ENCODE measurements at regions not wholly inside any gene's neighbourhood (a gene's known extent, or its start where the extent isn't known, plus 50 kb on each side); places are given as distances from the start of the nearest gene placed in this dataset.

- Histone ChIP-seq H3K9ac (ENCODE audit: insufficient read depth, low read depth, low read length) (no peak overlapping the region), H3K9me3 (ENCODE audit: low read length) (no peaks in the 10 kb centered on the region), H3K27ac (ENCODE audit: extremely low read length, insufficient read depth, low read length) (no peak overlapping the region), H3K4me3 (replicated peaks in 1 of 3; ENCODE audit: insufficient read depth in 1 of 3, low read depth in 2 of 3, low read length in 3 of 3) (no peak overlapping the region), H2AFZ (ENCODE audit: low read length) (no peak overlapping the region), H3K79me2 (ENCODE audit: insufficient read depth, low read length) (no peaks in the 10 kb centered on the region), H4K20me1 (ENCODE audit: insufficient read depth, low read length) (no peaks in the 10 kb centered on the region), H3K36me3 (replicated peaks in 1 of 2; ENCODE audit: control insufficient read depth in 1 of 2, insufficient read depth in 2 of 2, low read length in 2 of 2) (no peaks in the 10 kb centered on the region), H3K4me2 (ENCODE audit: low read depth, low read length) (no peak overlapping the region), H3K4me1 (ENCODE audit: insufficient read depth, low read length) (no peaks in the 10 kb centered on the region), H3K27me3 (ENCODE audit: control insufficient read depth in 1 of 2, insufficient read depth in 2 of 2, low read length in 2 of 2) (no peaks in the 10 kb centered on the region)
- TF ChIP-seq CREB1 (IDR thresholded peaks at IDR 0.05) (peak; percentile 58), CREB1 (CRISPR knock-in tag; IDR thresholded peaks at IDR 0.05) (no peak), ZNF142 (CRISPR knock-in tag; IDR thresholded peaks at IDR 0.05) (no peak)
- intact Hi-C loops (cut with micrococcal nuclease; ENCODE audit: unreplicated experiment) = no loop called here
- POLR2A ChIA-PET = no interaction called here
- FAIRE-seq = no peak
- 2% methylated on average over 9 of the region's 9 CpGs for WGBS (ENCODE audit: low lambda C conversion rate)
- no peak for ATAC-seq
- CTCF ChIA-PET (ENCODE audit: low intra/inter-chr PET ratio, low total read pairs) = no interaction called here
- in situ Hi-C loops (cut with HindIII; ENCODE audit: extremely low pct_ligation_motif_present, low pct_unique_long_range_greater_than_20kb) = no loop called here
- no peak for DNase-seq (ENCODE audit: low spot score)
- BruUV-seq (replicated peaks) = no TSS peak
Measured at GRCh38 chr5:167602067-167602466, 689.4 kb upstream of the WWC1 start.

GRCh38 chr5:167603135-167603534 is 688.3 kb upstream of the WWC1 start:
- H3K4me3 ChIP-seq (replicated peaks in 1 of 3; ENCODE audit: insufficient read depth in 1 of 3, low read depth in 2 of 3, low read length in 3 of 3) = no peak overlapping the region
- no peaks in the 10 kb centered on the region for H3K27me3 ChIP-seq (ENCODE audit: control insufficient read depth in 1 of 2, insufficient read depth in 2 of 2, low read length in 2 of 2)
- no TSS peak for BruUV-seq (replicated peaks)
- intact Hi-C loops (cut with micrococcal nuclease; ENCODE audit: unreplicated experiment) (no loop called here), in situ Hi-C loops (cut with HindIII; ENCODE audit: extremely low pct_ligation_motif_present, low pct_unique_long_range_greater_than_20kb) (no loop called here)
- no peak for ATAC-seq
- WGBS (ENCODE audit: low lambda C conversion rate) = 2% methylated on average over 4 of the region's 4 CpGs
- ChIA-PET CTCF (ENCODE audit: low intra/inter-chr PET ratio, low total read pairs) (no interaction called here), POLR2A (no interaction called here)
- H3K4me1 ChIP-seq (ENCODE audit: insufficient read depth, low read length) = no peaks in the 10 kb centered on the region
- no peak overlapping the region for H2AFZ ChIP-seq (ENCODE audit: low read length)
- H4K20me1 ChIP-seq (ENCODE audit: insufficient read depth, low read length) = no peaks in the 10 kb centered on the region
- H3K4me2 ChIP-seq (ENCODE audit: low read depth, low read length) = no peak overlapping the region
- H3K9me3 ChIP-seq (ENCODE audit: low read length) = no peaks in the 10 kb centered on the region
- H3K36me3 ChIP-seq (replicated peaks in 1 of 2; ENCODE audit: control insufficient read depth in 1 of 2, insufficient read depth in 2 of 2, low read length in 2 of 2) = no peaks in the 10 kb centered on the region
- no peak overlapping the region for H3K9ac ChIP-seq (ENCODE audit: insufficient read depth, low read depth, low read length)
- DNase-seq (ENCODE audit: low spot score) = no peak
- FAIRE-seq = no peak
- no peak overlapping the region for H3K27ac ChIP-seq (ENCODE audit: extremely low read length, insufficient read depth, low read length)
- H3K79me2 ChIP-seq (ENCODE audit: insufficient read depth, low read length) = no peaks in the 10 kb centered on the region
- no peak for TF ChIP-seq MBNL3 (CRISPR knock-in tag; conservative IDR thresholded peaks at IDR 0.05)
- TF ChIP-seq RNF219 (CRISPR knock-in tag; IDR thresholded peaks at IDR 0.05) = no peak
- no peak for TF ChIP-seq ZNF274 (CRISPR knock-in tag; IDR thresholded peaks at IDR 0.05)
- TF ChIP-seq SP1 (IDR thresholded peaks at IDR 0.05) = no peak
- no peak for TF ChIP-seq SP1 (CRISPR knock-in tag; IDR thresholded peaks at IDR 0.05)
- no peak for TF ChIP-seq NFE2 (CRISPR knock-in tag; IDR thresholded peaks at IDR 0.05)
- no peak for TF ChIP-seq ELF3 (CRISPR knock-in tag; IDR thresholded peaks at IDR 0.05)
- TF ChIP-seq PPARG (CRISPR knock-in tag; conservative IDR thresholded peaks at IDR 0.05) = no peak
- no peak for TF ChIP-seq ZNF441 (CRISPR knock-in tag; IDR thresholded peaks at IDR 0.05; ENCODE audit: borderline replicate concordance)
- no peak for TF ChIP-seq PHB2 (IDR thresholded peaks at IDR 0.05; ENCODE audit: partially characterized antibody)
- TF ChIP-seq KAT8 (CRISPR knock-in tag; IDR thresholded peaks at IDR 0.05) = no peak
